Activated CD4-positive, alpha-beta T cell treated with anti-CD3 and anti-CD28 coated beads for 48 hours (primary cell): ENCODE measurements at regions not wholly inside any gene's neighbourhood (a gene's known extent, or its start where the extent isn't known, plus 50 kb on each side); places are given as distances from the start of the nearest gene placed in this dataset.

ENCODE experiments used
- DNase-seq: peaks from one replicate; pipeline ENCODE4 v3.0.0-alpha.2; 2020

DNA sequence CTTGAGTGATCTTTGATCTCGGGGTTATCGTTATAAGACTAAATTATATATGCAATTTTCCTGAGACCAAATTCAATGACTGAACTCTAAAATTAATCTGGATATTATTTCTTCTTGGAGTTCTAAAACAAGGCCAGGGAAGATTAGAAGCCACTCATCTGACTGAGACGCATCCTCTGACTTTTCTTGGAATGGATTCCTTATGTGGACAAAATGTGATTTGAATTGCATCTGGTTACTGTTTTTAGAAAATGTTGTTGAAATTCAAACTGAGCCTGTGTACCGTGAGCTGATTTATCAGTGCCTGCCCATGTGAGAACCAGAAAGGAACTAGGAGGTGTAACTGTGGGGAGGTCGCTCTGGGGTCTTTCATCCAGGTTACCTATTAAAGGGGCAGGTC is 330.8 kb downstream of the OSR1 start:
- DNase-seq, result no peak

DNA sequence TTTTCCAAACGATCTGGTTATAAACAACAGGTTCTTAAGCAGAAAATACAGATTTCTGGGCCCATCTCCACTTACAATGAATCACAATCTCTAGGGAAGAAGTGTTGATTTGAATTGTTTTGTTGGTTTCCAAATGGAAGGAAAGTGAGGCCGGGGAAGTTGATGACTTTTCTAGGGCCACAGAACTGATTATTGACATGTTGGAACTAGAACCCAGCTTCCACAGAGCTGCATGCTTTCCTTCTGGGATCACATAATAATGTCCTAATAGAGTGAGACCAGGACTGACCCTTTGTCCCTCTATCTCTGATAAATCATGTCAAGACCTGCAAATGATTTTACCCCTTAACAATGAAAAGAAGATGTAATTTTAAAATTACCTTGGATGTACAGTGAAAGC is 332.2 kb downstream of the OSR1 start:
- no peak for DNase-seq

DNA sequence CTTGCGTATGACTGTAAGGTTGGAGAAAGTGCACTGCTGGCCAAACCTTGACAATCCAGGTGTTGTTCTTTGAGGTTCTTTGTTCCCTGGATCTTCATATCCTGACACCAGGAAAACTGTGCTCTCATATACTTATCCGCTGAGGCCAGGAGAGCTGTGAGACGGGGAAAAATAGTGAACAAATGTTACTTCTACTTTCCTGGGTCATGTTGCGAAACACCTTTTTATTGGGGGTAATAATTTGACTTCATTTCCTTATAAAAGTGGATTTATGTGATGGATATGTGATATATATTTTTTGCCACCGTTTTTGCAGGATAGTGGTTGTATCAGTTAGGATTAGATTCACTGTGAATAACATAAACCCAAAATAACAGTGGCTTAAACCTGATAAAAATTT is 336.1 kb downstream of the OSR1 start:
- no peak for DNase-seq

DNA sequence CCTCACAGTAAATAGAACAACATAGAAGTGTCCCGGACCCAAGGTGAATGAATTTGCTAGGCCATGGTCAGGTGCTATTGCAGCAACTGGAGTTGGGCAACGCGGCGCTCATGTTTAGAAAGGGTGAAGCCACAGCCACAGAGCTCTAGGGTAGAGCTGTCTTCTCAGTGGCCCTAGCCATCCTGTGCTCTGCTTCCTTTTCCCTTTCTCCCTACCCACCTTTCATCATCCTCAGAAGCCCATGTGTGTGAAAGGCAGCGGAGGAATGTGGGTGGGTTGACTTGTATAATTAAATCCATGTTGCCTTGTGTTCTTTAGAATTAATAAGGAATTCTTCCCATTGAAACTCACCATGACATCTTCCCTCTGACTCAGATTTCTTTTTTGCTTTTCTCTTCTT is 336.7 kb downstream of the OSR1 start:
- DNase-seq, result no peak

DNA sequence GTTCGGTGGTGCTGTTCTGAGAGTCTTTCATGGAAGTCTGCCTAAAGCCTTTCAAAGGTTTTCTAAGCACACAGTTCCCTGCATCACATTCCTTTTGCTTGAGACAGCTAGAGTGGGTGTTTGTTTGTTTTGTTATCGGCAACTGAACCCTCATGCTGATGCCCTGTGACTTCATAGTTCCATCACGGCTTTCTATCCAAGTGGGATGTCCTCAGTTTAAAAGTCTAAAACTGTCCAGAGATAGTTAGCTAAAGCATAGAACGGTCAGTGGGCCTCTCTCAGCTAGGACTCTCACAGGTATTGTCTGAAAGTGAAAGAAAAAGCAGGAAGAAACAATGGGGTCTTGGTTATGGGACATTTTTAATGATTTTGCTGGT is 337.3 kb downstream of the OSR1 start:
- no peak for DNase-seq

DNA sequence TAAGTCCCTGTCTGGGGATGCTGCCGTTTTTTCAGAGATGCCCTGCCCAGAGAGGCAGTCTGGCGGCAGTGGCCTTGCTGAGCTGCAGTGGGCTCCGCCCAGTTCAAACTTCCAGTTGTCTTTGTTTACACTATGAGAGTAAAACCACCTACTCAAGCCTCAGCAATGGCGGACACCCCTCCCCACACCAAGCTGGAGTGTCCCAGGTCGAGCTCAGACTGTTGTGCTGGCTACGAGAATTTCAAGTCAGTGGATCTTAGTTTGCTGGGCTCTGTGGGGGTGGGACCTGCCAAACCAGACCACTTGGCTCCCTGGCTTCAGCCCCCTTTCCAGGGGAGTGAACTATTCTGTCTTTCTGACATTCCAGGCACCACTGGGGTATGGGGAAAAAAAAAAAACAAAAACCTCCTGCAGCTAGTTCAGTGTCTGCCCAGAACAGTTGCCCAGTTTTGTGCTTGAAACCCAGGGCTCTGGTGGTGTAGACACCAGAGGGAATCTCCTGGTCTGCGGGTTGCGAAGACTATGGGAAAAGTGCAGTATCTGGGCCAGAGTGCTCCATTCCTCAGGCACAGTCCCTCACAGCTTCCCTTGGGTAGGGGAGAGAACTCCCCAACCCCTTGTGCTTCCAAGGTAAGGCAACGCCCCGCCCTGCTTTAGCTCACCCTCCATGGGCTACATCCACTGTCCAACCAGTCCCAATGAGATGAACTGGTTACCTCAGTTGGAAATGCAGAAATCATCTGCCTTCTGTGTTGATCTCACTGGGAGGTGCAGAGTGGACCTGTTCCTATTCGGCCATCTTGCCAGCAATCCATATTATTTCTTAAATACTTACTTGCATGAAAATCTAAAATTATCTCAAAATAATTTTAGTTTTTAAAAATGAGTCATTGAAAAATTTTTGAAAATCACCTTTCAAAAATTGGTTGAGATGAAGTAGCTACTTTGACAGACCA is 338.0 kb downstream of the OSR1 start:
- DNase-seq, result no peak

DNA sequence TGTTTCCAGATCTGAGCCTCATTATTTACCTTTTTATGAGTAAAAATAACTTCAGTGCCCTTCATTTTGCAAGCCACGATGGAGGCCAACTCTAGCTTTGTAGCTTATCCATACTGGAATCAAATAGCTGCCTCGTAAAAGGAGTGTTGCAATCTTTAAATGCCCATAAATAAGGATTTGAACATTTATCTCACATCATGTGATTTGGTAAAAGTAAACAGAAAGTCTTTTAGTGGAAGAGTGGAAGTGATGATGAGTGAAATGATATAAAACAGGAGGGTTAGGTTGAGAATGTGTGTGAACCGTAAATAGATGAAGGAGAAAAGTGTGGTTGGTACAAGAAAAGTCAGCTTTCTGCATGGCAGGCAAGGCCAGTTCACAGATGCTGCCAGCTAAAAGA is 348.9 kb downstream of the OSR1 start:
- no peak for DNase-seq

DNA sequence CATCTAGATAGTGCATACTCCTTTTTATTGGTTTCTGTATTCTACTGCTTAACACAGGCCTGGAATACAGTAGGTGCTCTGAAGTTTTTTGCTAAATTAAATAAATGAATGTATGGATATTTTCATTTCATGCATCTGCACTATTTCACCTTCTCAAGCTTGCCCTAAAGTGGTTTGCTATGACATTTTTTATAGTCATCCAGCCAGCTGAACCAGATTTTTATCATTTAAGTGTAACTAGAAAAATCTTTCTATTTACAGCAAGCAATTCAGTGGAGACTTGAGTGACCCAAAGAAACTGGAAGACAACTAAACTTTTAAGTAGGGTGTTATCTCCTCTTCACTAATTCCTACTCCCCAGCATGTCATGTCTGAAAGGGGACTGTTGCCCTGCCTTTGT is 354.9 kb downstream of the OSR1 start:
- DNase-seq, result no peak

DNA sequence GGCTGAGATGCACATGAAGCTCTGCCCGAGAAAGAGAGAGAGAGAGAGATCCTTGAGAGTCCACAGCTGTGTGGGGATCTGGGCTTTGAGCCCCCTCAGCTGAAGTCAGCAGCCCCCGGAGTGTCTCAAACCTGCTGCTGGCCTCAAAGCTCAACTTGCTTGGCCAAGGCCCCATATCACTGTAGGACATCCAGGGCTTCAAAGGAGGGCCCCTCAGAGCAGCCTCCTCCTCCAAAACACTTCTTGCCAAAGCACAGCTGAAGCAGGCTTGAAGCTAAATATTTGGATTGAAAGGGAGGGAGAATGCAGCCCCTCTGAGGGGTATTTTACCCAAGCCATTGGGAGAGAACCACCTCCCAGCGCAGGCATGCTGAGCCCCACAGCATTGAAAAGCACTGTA is 357.6 kb downstream of the OSR1 start:
- DNase-seq, result no peak

DNA sequence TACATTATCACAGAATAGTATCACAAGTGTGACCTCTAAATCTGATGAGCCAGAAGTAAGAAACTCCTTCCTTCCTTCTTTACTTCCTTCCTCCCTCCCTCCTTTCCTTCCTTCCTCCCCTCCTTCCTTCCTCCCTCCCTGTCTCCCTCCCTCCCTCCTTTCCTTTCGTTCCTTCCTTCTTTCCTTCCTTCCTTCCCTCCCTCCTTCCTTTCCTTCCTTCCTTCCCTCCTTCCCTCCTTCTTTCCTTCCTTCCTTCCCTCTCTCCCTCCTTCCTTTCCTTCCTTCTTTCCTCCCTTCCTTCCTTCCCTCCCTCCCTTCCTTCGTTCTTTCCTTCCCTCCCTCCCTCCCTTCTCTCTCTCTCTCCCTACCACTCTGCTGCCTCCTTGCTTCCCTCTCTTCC is 359.2 kb downstream of the OSR1 start:
- no peak for DNase-seq

DNA sequence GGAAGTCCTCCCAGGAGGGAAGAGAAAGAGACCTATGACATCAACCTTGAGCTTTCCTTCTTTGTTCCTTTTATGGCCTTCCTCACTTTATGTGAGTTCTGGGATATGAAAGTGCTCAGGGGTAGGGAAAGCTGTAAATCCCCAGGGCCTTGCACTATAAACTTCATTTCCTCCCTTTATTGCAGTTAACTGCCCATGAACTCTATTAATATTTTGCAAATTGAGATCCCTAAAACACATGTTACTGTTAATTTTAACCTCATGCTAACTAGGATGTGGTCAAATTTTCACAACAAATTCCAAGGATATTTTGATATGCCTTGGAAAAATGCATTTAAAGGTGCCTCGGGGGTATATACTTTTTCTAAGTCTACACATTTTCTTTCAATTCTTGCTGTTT is 359.9 kb downstream of the OSR1 start:
- DNase-seq, result no peak

DNA sequence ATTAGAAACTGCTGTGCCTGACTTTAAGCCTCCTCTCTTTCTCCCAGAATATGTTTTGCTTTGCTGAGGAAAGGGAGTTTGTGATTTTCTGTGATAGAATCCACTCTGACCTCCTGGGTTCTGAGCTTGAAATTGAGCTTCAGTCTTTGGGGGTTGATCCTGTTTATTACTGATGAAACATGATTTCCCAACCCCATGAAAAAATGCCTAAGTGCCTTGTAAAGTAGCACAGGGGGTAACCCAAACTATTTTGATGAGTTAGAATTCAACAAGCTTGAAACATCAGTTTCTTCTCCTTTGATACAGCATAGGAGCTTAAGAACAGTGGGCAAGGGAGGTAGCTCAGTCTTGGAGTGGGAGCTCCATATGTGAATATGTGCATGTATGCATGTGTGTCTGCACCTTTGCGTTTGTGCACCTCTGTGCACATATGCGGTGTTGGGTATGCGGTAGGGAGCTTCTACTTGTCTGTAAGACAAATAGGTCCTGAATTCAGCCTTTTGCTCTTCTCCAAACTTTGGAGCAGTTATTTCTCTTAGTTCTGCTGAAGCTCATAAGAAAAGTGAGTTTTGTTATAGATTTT is 364.6 kb downstream of the OSR1 start:
- no peak for DNase-seq

DNA sequence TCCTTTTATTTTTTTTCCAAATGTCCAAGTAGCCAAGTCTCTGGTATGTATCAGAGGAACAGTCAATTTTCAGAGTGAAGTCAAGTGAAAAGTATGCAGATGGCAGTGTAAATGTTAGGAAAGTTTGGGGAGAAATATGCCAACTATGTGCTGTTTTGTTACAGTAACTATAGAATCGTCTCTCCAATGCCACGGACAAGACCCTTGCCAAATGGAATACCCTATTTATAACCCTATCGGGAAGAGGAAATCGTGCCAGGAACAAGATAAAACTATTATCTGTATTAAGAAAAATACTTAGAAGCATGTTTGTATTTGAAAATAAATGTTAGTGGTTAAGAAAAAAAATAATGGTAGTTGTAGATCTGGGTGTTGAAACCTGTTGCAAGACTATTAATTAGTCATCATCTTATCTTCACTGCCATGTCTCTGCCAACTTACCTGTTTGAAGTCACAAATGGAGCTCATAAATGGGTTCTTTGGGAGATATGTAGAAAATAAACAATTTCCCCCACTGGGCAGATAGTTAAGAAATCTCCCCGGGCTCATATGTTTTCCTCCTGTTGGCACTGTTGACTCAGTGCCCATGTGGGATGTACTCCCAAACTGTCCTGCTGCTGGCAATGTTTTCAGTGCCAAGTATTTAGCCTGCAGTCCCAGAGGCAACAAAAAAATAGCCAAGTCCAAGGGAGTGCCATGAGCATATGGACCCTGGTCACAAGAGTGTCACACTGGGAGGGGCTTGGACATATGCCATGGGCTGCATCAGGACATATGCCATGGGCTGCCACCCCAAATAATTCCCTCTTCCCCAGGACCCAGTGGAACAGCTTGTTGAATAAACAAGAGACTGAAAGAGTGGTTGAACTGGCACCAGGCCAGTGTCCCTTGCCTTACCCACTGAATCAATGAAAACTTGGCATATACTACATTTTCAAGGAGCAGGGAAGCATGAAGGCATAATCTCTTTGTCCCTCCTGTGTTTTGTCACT is 366.9 kb downstream of the OSR1 start:
- no peak for DNase-seq

DNA sequence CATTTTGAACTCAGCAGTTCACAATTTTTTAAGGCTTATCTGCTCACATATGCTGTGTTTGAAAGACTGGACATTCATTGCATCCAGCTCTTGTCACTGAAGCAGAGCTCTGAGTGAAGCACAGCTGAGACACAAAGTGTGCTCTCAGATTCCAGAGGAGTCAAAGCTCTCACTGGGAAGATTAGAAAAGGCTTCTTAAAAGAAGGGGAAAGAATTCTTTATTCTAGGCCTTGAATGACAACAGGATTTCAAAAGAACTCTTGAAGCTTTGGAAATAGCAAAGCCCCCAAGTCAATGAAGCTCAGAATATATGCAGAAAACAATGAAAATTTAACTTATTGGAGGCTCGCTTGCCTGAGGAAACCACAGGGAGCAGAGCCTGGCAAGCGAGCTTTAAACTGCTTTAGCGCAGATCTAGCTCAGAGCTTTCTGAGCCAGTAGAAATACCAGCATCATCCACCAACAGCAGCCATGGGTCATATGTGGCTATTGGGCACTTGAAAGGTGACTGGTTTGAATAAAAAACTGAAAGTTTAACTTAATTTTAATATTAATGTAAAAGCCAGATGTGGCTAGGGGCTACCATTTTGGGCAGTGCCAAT is 369.7 kb downstream of the OSR1 start:
- DNase-seq, result no peak

DNA sequence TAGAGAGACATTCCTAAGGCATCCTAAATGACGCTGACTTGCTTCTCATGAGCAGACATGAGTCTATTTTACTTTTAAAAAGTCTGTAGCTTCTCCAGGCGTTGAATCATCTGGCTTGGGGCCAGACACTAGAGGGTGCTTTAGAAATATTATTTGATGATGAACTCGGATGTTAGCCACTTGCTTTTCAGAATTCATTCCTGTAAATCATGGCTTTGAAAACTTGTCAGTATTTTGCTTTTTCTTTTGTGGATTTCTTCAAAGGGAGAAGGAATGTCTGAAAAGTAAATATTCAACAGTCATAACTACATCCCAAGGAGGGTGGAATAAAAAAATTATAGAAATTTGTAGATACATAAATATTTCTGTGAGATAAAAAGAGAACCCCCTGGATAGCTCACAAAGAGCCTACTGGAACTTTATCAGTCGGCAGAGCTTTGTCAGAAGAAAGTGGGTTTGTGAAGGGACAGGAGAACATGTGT is 370.8 kb downstream of the OSR1 start:
- DNase-seq, result no peak

DNA sequence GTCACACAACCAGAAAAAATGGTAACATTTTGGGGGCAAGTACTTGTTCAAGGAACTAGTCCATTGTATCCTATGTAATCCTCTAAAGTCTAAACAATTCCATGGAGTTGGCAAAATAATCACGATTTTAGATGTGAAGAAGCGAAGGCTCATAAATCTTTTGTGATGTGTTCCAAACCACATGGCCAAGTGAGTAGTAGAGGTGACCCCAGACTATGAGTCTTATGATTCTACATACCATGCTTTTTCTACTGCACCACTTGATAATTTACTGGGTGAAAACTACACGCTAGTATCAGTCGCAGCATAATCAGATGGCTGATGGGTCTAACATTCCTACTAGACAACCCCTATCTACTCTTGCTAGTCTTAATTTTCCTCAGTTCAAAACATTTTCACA is 371.4 kb downstream of the OSR1 start:
- no peak for DNase-seq

DNA sequence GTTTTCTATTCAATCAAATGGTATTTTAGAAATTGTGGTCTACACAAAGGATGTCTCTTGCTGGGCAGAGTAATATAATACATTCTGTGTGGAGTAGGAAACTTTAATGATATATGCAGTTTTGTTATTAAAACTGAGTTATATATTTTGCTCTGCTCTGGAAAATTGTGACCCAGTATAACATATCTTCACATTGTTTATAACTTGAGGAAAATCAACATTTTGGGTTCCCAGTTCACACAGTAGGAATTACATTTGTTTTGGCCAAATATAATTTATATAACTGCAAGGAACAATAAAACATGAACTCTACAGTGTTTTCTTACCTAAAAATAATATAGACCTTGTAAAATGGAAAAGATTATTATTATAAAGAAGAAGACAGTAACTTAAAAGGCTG is 372.4 kb downstream of the OSR1 start:
- DNase-seq, result no peak

DNA sequence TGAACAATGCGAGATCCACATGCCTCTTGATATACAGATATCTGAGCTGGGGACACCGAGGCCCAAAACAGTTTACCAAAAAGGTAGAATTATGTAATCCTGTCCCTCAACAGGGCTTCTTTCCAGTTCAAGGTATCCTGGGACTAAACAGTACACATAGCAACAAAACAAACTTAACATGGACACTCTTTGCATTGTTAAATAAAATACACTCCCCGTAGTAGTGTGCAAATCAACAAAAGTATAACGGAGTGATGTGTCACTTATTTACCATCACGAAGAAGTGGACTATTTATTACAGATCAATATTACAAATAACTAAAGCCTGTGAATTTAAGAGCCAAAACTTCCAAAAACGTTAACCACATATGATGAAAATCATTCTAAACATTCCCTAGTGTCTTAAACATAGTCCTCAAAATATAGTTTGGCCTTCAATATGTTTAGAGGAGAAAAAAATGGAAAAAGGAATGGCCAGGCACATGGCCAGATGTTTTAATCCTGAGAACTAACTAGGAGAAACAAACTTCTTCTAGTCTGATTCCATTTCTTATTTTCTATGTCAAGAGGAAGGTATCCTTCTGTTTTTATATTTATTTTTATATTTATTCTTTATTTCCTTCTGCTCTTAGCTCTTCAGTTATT is 377.5 kb downstream of the OSR1 start:
- DNase-seq, result no peak

DNA sequence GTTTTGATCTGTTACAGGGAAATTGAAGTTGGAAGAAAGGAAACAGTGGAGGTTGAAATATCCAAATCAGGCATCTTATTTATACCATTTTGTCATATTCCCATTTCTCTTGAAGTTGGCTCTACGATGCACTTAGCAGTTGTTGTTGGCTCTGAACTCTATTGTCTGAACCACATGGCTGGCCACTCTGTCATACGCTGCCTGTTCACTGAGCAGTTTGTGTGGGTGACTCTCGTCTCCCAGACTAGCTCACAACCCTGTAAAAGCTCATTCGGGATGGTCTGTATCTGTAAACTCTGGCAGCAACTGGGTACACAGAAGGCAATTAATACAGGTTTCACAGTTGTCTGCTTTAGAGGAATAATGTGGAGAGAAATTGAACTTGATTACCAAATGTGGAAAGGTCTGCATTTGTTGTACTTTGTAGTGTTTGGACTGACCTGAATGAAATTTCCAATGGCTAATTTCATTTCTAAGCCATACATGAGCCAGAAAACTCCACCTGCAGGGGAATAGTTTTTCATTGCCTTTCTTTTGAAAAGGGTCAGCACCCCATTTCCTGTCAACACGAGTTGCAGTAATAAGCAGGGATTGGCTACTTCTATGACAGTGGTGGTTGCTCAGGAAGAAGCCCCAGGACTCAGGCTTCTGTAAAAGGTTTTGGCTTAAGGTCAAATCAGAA is 378.2 kb downstream of the OSR1 start:
- no peak for DNase-seq

DNA sequence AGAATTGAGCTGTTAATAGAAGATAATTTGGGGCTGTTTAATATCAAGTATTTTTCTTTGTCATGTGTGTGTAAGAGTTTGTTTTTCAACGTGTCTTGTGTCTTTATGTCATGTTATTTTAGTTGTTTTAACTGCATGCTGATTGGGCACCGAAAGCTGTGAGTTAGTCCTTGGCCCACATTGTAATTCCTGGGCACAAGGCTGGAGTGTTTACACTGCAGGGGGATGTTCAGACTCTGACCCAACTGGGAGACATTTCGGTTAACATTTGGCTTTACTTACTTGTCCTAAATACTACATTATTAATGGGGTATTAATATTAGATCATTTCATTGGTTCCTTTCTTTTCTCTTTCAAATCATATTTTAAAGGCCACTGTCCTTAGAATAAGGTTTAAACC is 381.0 kb downstream of the OSR1 start:
- DNase-seq, result no peak

DNA sequence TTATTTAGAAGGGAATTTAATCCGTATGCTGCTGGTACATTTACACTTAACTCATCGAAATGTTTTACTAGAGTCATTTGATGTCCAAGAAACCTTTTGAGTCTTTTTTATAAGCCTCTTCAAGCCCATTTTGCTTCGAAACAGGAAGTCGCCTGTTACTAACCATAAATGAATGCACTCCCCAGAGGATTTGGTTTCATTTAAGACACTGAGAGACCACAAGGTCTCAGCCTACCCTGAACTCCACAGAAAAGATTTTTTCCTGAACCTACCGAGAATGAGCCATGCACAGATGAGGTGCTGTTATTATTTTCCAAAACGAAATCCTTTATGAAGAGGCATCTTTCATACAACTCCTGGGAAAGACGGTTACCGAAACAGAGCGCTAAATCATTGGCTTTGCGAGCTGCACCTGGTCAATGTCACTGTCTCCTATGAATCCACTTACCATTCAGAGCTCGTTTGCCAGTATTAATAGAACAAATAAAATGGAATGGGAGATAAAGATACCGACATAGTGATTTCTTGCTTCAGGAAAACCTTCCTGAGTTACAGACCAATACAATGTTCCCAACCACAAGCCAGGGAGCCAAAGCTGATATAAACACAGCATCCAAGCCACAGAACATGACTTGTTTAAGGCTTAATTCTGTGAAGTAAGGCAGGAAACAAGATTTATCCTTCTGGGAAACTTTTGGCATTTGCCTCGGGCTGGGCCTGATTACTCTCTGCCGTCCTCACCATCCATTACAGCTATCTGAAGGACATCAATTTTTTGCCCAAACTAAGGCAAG is 382.1 kb downstream of the OSR1 start:
- DNase-seq, result no peak
